GM12875 (cell line): ENCODE measurements at regions not wholly inside any gene's neighbourhood (a gene's known extent, or its start where the extent isn't known, plus 50 kb on each side); places are given as distances from the start of the nearest gene placed in this dataset.

Experiments
- H3K4me3 ChIP-seq: one replicate; pipeline ENCODE4 v1.5.1; 2011; ENCODE audit warnings: low read depth, low read length, control low read depth
- CTCF ChIP-seq: IDR thresholded peaks from 2 replicates; pipeline ENCODE4 v1.5.1; 2011; ENCODE audit warnings: low read depth, mild to moderate bottlenecking, control low read depth, inconsistent platforms, low read length, moderate library complexity, borderline replicate concordance; ENCODE audit not compliant: insufficient read depth

- no peak overlapping the region for H3K4me3 ChIP-seq
- no peak for TF ChIP-seq CTCF
These were observed 284.5 kb upstream of the DNAJC19 start for GRCh38 chr3:181274025-181274424.

GRCh38 chr3:181267312-181267711 lies 277.8 kb upstream of the DNAJC19 start:
- no peak overlapping the region for H3K4me3 ChIP-seq
- TF ChIP-seq CTCF, result no peak

GRCh38 chr3:181265750-181266333 lies 276.3 kb upstream of the DNAJC19 start:
- no peak overlapping the region for H3K4me3 ChIP-seq

GRCh38 chr3:181264486-181264885 lies 274.9 kb upstream of the DNAJC19 start:
- no peak for TF ChIP-seq CTCF
- no peak overlapping the region for H3K4me3 ChIP-seq

More at GRCh38 chr3:181265750-181266333, 276.3 kb upstream of the DNAJC19 start:
- TF ChIP-seq CTCF, result no peak

- TF ChIP-seq CTCF, result no peak
- H3K4me3 ChIP-seq, result no peak overlapping the region
These were observed 264.3 kb upstream of the DNAJC19 start for GRCh38 chr3:181253796-181254195.

- no peak for TF ChIP-seq CTCF
- H3K4me3 ChIP-seq, result no peak overlapping the region
These were observed 263.1 kb upstream of the DNAJC19 start for GRCh38 chr3:181252631-181253030.

- no peak for TF ChIP-seq CTCF
- no peak overlapping the region for H3K4me3 ChIP-seq
These were observed 261.2 kb upstream of the DNAJC19 start for GRCh38 chr3:181250714-181251113.
